Tongue (tissue), 1 donor: ENCODE measurements at regions not wholly inside any gene's neighbourhood (a gene's known extent, or its start where the extent isn't known, plus 50 kb on each side); places are given as distances from the start of the nearest gene placed in this dataset.
A peak's percentile ranks its signal among the peaks of the same experiment; 100 is the strongest.

Experiments
- DNase-seq: peaks from one replicate; pipeline ENCODE4 v3.0.0-alpha.2; 2015

- DNase-seq = no peak
Observed at GRCh38 chr3:144384241-144384979, 412.8 kb downstream of the DIPK2A start.

GRCh38 chr3:144390786-144391185 is 419.2 kb downstream of the DIPK2A start:
- no peak for DNase-seq

- DNase-seq = no peak
Observed at GRCh38 chr3:144391236-144391635, 419.6 kb downstream of the DIPK2A start.

- no peak for DNase-seq
Observed at GRCh38 chr3:144394032-144394431, 422.4 kb downstream of the DIPK2A start.

- no peak for DNase-seq
Observed at GRCh38 chr3:144402430-144402829, 430.8 kb downstream of the DIPK2A start.

GRCh38 chr3:144403040-144403457 is 431.4 kb downstream of the DIPK2A start:
- DNase-seq = no peak

- no peak for DNase-seq
Observed at GRCh38 chr3:144407335-144407734, 435.7 kb downstream of the DIPK2A start.

- DNase-seq = peak; percentile 53
Observed at GRCh38 chr3:144409319-144409718, 437.7 kb downstream of the DIPK2A start.

- DNase-seq = no peak
Observed at GRCh38 chr3:144413068-144413467, 441.4 kb downstream of the DIPK2A start.

GRCh38 chr3:144415492-144415891 is 443.9 kb downstream of the DIPK2A start:
- DNase-seq = no peak

GRCh38 chr3:144424606-144425005 is 453.0 kb downstream of the DIPK2A start:
- no peak for DNase-seq

GRCh38 chr3:144426366-144426765 is 454.7 kb downstream of the DIPK2A start:
- no peak for DNase-seq

- DNase-seq = no peak
Observed at GRCh38 chr3:144426967-144427366, 455.3 kb downstream of the DIPK2A start.

- DNase-seq = no peak
Observed at GRCh38 chr3:144429719-144430121, 458.1 kb downstream of the DIPK2A start.

- DNase-seq = no peak
Observed at GRCh38 chr3:144431134-144431533, 459.5 kb downstream of the DIPK2A start.

- no peak for DNase-seq
Observed at GRCh38 chr3:144433006-144433405, 461.4 kb downstream of the DIPK2A start.

GRCh38 chr3:144437989-144438388 is 466.4 kb downstream of the DIPK2A start:
- no peak for DNase-seq

GRCh38 chr3:144444061-144444460 is 472.4 kb downstream of the DIPK2A start:
- DNase-seq = no peak

- DNase-seq = no peak
Observed at GRCh38 chr3:144444546-144444945, 472.9 kb downstream of the DIPK2A start.

GRCh38 chr3:144455841-144456440 is 484.3 kb downstream of the DIPK2A start:
- DNase-seq = no peak

- no peak for DNase-seq
Observed at GRCh38 chr3:144457758-144458157, 486.1 kb downstream of the DIPK2A start.

GRCh38 chr3:144458283-144458682 is 486.7 kb downstream of the DIPK2A start:
- DNase-seq = no peak

GRCh38 chr3:144462337-144462736 is 490.7 kb downstream of the DIPK2A start:
- no peak for DNase-seq

GRCh38 chr3:144463911-144464310 is 492.3 kb downstream of the DIPK2A start:
- DNase-seq = no peak
